Stimulated activated CD4-positive, alpha-beta T cell treated with anti-CD3 and anti-CD28 coated beads, Interleukin-15, amount 100 ng/mL, for 48 hours (primary cell): ENCODE measurements at regions not wholly inside any gene's neighbourhood (a gene's known extent, or its start where the extent isn't known, plus 50 kb on each side); places are given as distances from the start of the nearest gene placed in this dataset.

ENCODE experiments used
- DNase-seq, 2 donors: peaks; one replicate each; pipeline ENCODE4 v3.0.0-alpha.2; 2020; ENCODE audit warnings: low read depth in 2 of 2

GRCh38 chr2:150619607-150620330 is 132.3 kb upstream of the RND3 start:
- no peak for DNase-seq

DNA sequence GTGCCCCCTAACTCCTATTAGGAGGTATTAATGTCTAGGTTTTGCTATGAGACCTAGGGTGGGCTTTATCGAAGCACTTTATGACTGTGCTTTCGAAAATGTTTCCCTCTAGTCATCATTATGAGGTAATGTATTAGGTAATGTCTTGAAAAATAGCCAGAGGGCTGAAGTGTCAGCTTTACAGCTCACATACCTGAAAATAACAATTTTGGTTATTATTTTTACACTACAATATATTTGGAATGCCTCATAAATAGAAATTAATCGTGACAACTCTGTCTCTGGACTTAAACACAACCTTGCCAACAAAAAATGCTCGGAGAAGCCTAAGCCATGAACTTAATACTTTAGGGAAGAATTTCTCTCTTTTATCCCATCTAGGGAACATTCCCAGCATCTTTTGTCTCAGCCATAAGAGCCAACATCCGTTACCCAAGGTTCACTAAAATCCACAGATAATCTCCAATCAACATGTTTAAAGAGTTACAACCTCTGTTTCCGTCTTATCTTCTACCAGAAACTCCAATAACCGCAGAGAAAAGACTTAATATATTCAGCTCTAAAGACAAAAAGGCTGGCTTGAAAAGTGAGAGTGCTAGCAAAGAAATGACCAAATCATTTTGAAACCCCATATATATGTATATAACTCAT is 130.9 kb upstream of the RND3 start:
- DNase-seq = no peak

DNA sequence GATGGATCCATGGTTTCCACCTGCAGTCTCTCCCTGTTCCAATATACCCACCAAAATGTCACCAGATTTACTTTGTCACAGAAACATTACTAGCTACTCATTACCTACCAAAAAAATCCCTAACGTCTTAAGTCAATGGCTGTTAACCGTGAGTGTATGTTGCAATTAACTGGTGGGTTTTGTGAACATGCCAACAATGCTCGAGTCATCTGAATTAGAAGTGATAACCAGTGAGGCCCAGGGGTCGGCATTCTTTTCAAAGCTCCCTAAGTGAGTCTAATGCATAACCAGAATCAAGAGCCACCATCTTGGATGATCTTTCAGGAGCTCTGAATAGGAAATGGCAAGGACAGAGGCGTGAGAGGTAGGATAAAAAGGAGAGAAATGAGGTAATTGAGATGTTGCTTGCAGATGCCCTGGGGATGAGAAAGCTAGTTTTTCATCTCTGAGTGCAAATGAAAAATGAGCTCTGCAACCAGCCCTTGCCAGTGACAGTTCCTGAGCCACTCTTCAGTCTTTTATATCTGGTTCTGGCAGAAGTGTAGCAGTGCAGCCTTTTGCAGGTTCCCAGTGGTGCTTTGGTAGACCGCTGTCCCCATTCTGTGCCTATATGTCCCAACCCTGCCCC is 130.0 kb upstream of the RND3 start:
- DNase-seq = no peak

- no peak for DNase-seq
Observed at GRCh38 chr2:150612957-150613710, 125.7 kb upstream of the RND3 start.

DNA sequence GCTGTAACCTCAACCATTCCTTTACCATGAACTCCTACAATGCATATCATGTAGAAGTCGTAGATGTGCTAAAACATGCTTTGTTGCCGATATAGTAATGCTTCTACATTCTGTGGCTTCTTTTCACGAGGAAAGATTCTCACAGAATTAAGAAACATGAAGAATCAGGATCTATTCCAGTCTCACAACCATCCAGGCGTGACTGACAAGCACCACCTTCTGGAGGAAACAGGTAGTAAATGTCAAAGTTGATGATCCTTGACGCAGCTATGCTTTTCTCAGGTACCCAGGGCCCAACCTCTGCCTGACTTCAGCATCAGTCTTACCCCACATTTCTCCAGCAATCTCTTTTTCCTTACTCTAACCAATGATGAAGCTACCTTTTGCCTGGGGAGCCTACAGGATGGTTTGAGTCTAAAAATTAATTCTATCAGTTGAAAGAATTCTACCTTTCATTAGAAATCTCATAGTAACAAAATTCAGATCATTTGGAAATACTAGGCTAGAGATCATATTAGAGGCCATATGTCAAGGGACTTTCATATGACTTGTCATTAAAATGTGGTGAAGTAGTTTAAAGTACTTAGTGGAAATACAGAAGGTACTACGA is 123.3 kb upstream of the RND3 start:
- no peak for DNase-seq

GRCh38 chr2:150609831-150610582 is 122.5 kb upstream of the RND3 start:
- no peak for DNase-seq

DNA sequence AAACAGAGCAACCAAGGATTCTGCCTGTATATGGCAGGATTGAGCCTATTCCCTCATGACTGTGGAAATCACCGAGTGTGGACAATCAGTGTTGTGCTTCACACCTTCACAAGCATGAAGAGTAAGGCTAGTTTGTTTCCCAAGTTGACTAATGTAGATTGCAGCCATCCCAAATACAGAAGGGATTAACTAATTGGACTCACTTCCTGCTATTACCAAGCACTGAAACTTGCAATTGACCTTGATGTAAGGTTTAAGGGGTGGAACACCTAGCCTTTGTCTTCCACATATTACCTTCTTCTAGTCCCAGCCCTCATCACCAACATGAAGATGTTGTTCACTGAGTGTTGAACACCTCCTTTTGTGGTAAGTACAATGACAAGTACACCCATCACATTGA is 120.9 kb upstream of the RND3 start:
- no peak for DNase-seq

DNA sequence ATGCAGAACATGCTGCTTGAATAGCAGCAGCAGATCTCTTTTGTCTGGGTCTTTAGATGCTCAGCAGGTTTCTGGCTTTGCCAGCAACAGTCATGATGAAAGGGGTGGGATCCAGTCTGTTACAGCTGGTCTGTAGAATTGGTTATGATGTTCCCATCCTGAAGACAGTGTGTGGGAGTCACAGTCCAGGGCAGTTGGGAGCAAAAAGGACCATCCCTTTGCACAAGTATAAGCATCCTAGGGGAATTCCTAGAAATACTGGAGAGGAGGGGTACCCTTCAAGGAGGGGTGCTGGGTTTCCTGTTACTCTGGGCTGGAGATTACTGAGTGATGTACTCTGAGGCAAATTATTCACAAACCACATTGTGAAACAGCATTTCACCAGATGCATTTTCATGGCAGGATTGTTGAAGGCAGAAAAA is 119.9 kb upstream of the RND3 start:
- DNase-seq = no peak

- no peak for DNase-seq
Observed at GRCh38 chr2:150606380-150607060, 119.1 kb upstream of the RND3 start.

DNA sequence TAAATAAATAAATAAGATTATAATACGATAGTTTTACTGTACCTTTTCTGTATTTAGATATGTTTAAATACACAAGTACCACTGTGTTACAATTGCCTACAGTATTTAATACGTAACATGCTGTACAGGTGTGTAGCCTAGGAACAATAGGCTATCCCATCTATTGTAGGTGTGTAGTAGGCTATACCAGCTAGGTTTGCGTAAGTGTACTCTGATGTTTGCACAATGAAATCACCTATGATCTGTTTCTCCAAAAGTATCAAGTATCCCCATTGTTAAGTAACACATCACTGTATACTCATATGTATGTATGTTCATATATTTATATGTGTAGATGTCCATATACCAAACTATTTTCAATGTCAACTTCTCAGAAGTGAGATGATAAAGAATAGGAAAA is 118.2 kb upstream of the RND3 start:
- no peak for DNase-seq

GRCh38 chr2:150601280-150602038 is 114.0 kb upstream of the RND3 start:
- no peak for DNase-seq

GRCh38 chr2:150599889-150600288 is 112.4 kb upstream of the RND3 start:
- DNase-seq = no peak

DNA sequence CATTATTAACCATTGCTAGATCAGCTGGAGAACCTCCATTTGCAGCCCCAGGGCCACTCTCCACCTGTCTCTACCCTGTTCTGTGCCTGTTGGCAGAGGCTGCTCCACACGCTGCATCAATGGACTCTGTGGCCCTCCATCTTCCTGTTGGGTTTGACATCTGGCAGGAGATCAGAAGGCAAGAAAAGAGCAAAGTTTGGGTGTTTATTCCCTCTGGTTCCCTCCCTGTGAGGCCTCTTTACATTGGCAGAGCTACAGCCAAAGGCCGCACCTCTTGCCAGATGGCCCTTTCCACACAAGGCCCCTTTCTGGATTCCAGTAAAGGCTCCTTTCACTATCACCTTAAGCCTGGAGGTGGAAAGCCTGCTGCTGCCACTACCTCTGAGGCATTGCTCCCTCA is 110.9 kb upstream of the RND3 start:
- DNase-seq = no peak

GRCh38 chr2:150595803-150596470 is 108.5 kb upstream of the RND3 start:
- no peak for DNase-seq

DNA sequence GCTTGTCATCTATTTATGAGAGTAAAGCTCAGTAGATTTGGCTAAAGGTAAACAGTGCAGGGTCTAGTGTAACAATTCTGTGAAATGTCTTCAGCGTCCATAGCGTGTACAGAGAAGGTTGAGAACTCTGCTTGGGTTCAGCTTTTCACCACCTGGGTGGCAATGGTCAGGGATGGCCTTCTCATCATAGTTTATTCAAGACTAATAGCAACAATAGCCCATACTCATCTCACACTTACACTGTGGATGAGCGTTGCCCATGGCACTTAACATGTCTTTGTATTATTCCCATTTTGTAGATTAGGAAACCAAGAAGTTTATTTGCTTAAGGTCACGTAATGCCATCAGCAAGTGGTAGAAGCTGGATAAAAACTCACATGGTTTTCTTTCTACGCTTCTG is 106.8 kb upstream of the RND3 start:
- no peak for DNase-seq

DNA sequence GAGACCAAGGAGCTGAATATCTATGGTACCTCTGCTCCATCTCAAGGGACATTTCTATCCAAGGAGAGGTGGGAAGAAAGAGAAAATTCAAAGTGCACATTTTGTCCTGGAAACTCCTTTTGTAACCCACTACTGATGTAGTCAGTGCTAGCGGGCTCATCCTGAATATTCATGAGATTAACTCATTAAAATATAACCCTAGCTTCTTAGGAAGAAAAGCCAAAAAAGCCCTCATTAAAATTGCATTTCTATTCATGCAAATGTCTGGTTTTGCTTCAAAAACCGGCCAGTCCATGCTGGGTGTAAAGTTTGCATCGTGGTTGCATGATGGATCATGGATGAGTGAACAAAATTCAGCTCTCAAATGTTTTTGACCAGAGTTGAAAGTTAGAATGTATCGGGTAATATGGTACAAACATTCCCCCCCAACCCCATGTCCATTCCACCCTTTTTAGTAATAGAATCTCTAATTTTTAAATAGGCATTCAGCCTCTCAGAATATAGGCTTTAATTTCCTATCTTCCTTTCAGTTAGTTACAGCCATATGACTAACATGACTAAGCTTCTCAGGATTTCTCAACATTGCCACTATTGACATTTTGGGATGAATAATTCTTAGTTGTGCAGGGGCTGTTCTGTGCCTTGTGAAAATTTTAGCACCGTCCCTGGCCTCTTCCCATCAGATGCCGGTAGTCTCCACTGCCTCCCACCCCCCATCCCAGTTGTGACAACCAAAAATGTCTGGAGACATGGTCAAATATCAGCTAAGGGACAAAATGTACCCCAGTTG is 104.2 kb upstream of the RND3 start:
- no peak for DNase-seq

DNA sequence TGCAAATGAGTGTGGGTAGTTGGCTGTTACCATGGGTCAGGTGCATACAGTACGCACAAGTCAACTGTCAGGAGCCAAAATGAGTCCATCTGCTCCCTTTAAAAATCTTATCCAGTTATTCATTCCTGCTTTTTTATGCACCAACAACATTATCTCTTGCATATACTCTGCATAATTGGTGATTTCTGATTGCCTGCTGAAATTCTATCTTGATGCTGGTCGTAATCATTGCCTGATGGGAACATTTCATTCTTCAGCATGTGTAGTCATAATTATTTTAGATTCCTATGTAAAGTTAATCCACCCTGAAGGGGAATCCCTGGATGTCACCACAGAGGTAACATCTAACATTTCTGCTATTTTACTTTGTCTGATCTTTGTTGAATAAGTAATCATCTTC is 102.2 kb upstream of the RND3 start:
- DNase-seq = no peak

GRCh38 chr2:150588506-150588870 is 101.0 kb upstream of the RND3 start:
- no peak for DNase-seq
